Fibroblast of lung (primary cell): ENCODE measurements at regions not wholly inside any gene's neighbourhood (a gene's known extent, or its start where the extent isn't known, plus 50 kb on each side); places are given as distances from the start of the nearest gene placed in this dataset.

Source experiments
- DNase-seq, 2 donors: peaks; one replicate each; pipeline versions ENCODE4 v3.0.0 to v3.0.0-alpha.2; 2010; ENCODE audit warnings: low read depth in 2 of 2
- H2AFZ ChIP-seq: 2 replicates; pipeline ENCODE4 v1.5.1; 2012; ENCODE audit warnings: low read length, control low read depth, inconsistent platforms
- H3K27ac ChIP-seq: 2 replicates; pipeline ENCODE4 v1.5.1; 2011; ENCODE audit warnings: low read length, control low read depth; ENCODE audit not compliant: insufficient read depth
- H3K27me3 ChIP-seq: 2 replicates; pipeline ENCODE4 v1.5.1; 2011; ENCODE audit warnings: mild to moderate bottlenecking, low read length; ENCODE audit not compliant: control insufficient read depth, insufficient read depth
- H3K36me3 ChIP-seq: 2 replicates; pipeline ENCODE4 v1.5.1; 2011; ENCODE audit warnings: low read length; ENCODE audit not compliant: control insufficient read depth, insufficient read depth
- H3K4me1 ChIP-seq: 2 replicates; pipeline ENCODE4 v1.5.1; 2011; ENCODE audit warnings: low read length; ENCODE audit not compliant: control insufficient read depth, insufficient read depth; ENCODE audit errors: extremely low read depth
- H3K4me2 ChIP-seq: 2 replicates; pipeline ENCODE4 v1.5.1; 2011; ENCODE audit warnings: low read length, control low read depth; ENCODE audit not compliant: insufficient read depth; ENCODE audit errors: extremely low read depth
- H3K4me3 ChIP-seq, 4 experiments: fragments of 200-600 bp in 1 of 4; sonication (generic) in 1 of 4; replicated peaks in 1 of 4; 2 replicates each; pipeline ENCODE4 v1.5.1; 2011 to 2016; ENCODE audit warnings: low read length in 4 of 4, low read depth in 3 of 4, mild to moderate bottlenecking in 3 of 4, control low read depth in 2 of 4, inconsistent platforms in 1 of 4, mixed read lengths in 1 of 4; ENCODE audit not compliant: insufficient read depth in 1 of 4; ENCODE audit errors: control extremely low read depth in 1 of 4
- H3K79me2 ChIP-seq: 2 replicates; pipeline ENCODE4 v1.5.1; 2012; ENCODE audit warnings: mild to moderate bottlenecking, low read length, inconsistent platforms; ENCODE audit not compliant: control insufficient read depth, insufficient read depth
- H3K9ac ChIP-seq: 2 replicates; pipeline ENCODE4 v1.5.1; 2011; ENCODE audit warnings: mild to moderate bottlenecking, low read length, control low read depth; ENCODE audit not compliant: insufficient read depth
- H3K9me3 ChIP-seq: 2 replicates; pipeline ENCODE4 v1.5.1; 2012; ENCODE audit warnings: low read depth, low read length; ENCODE audit not compliant: control insufficient read depth, insufficient read depth
- H4K20me1 ChIP-seq: 2 replicates; pipeline ENCODE4 v1.5.1; 2011; ENCODE audit warnings: low read length; ENCODE audit not compliant: control insufficient read depth, insufficient read depth; ENCODE audit errors: extremely low read depth
- CTCF ChIP-seq, 2 donors: IDR thresholded peaks in 1 of 2; conservative IDR thresholded peaks in 1 of 2; 1 replicate in 1 of 2; 2 replicates in 1 of 2; pipeline ENCODE4 v1.5.1; 2011 to 2012; ENCODE audit warnings: low read length in 2 of 2, control low read depth in 1 of 2, inconsistent platforms in 1 of 2, low read depth in 1 of 2, mild to moderate bottlenecking in 1 of 2
- EZH2 ChIP-seq: IDR thresholded peaks from 2 replicates; pipeline ENCODE4 v1.5.1; 2012; ENCODE audit warnings: low read length, control low read depth, mild to moderate bottlenecking; ENCODE audit errors: missing control alignments

- no peaks in the 10 kb centered on the region for H3K79me2 ChIP-seq
- H3K9ac ChIP-seq: no peak overlapping the region
- no peak for DNase-seq
- no peak overlapping the region for H3K4me3 ChIP-seq
- no peaks in the 10 kb centered on the region for H3K27me3 ChIP-seq
- H3K4me2 ChIP-seq: no peak overlapping the region
- no peak overlapping the region for H3K27ac ChIP-seq
- no peaks in the 10 kb centered on the region for H3K36me3 ChIP-seq
- no peak overlapping the region for H2AFZ ChIP-seq
- H3K9me3 ChIP-seq: no peaks in the 10 kb centered on the region
- H4K20me1 ChIP-seq: no peaks in the 10 kb centered on the region
- no peaks in the 10 kb centered on the region for H3K4me1 ChIP-seq
- TF ChIP-seq CTCF (conservative IDR thresholded peaks at IDR 0.05 in 1 of 2, IDR thresholded peaks at IDR 0.05 in 1 of 2; ENCODE audit: low read depth in 1 of 2, low read length in 2 of 2): no peak
- TF ChIP-seq EZH2: no peak
Observed at GRCh38 chr7:53303781-53304180, 268.3 kb downstream of the POM121L12 start.

DNA sequence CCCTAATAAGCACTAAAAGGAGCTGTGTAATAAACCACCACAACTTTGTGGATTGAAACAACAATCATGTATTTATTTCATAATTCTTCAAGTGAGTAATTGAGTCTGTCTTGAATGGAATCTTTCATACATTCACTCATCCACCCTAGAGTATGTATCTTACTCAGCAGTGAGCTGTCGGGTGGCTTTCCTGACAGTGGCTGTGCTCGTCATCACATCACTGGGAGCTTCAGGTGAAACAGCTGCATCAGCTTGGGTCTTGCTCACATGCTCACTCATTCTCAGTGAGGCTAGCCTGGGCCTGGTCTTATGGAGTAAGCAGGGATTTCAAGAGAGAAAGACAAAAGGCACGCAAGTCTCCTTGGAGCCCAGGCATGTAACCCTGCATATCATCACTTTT lies 271.4 kb downstream of the POM121L12 start:
- TF ChIP-seq CTCF (conservative IDR thresholded peaks at IDR 0.05 in 1 of 2, IDR thresholded peaks at IDR 0.05 in 1 of 2; ENCODE audit: low read depth in 1 of 2, low read length in 2 of 2) (no peak), EZH2 (no peak)
- Histone ChIP-seq H3K4me1 (no peaks in the 10 kb centered on the region), H3K27me3 (no peaks in the 10 kb centered on the region), H4K20me1 (no peaks in the 10 kb centered on the region), H2AFZ (no peak overlapping the region), H3K79me2 (no peaks in the 10 kb centered on the region), H3K27ac (no peak overlapping the region), H3K4me2 (no peak overlapping the region), H3K9ac (no peak overlapping the region), H3K4me3 (no peak overlapping the region), H3K9me3 (no peaks in the 10 kb centered on the region), H3K36me3 (no peaks in the 10 kb centered on the region)
- no peak for DNase-seq

GRCh38 chr7:53311205-53311604 lies 275.8 kb downstream of the POM121L12 start:
- Histone ChIP-seq H3K4me1 (no peaks in the 10 kb centered on the region), H3K79me2 (no peaks in the 10 kb centered on the region), H3K27me3 (no peaks in the 10 kb centered on the region), H3K9me3 (no peaks in the 10 kb centered on the region), H3K4me2 (no peak overlapping the region), H3K9ac (no peak overlapping the region), H3K27ac (no peak overlapping the region), H4K20me1 (no peaks in the 10 kb centered on the region), H3K36me3 (no peaks in the 10 kb centered on the region), H3K4me3 (no peak overlapping the region), H2AFZ (no peak overlapping the region)
- TF ChIP-seq EZH2: no peak
- no peak for TF ChIP-seq CTCF (conservative IDR thresholded peaks at IDR 0.05 in 1 of 2, IDR thresholded peaks at IDR 0.05 in 1 of 2; ENCODE audit: low read depth in 1 of 2, low read length in 2 of 2)
- DNase-seq: no peak
